CD14-positive monocyte (primary cell): ENCODE measurements at regions not wholly inside any gene's neighbourhood (a gene's known extent, or its start where the extent isn't known, plus 50 kb on each side); places are given as distances from the start of the nearest gene placed in this dataset.

Experiments used
- DNase-seq, 3 donors: peaks; one replicate each; pipeline ENCODE4 v3.0.0-alpha.2; 2011 to 2022
- H2AFZ ChIP-seq: 2 replicates; pipeline ENCODE4 v1.6.0; 2012; ENCODE audit warnings: mild to moderate bottlenecking, low read depth, low read length, inconsistent platforms; ENCODE audit not compliant: insufficient read depth, poor library complexity, severe bottlenecking
- H3K27ac ChIP-seq, 2 donors: 1 replicate in 1 of 2; 2 replicates in 1 of 2; pipeline ENCODE4 v1.5.1; 2012 to 2013; ENCODE audit warnings: low read length in 2 of 2, control low read depth in 1 of 2, inconsistent platforms in 1 of 2, low read depth in 1 of 2, mild to moderate bottlenecking in 1 of 2
- H3K27me3 ChIP-seq, 2 donors: one replicate each; pipeline versions ENCODE4 v1.6.0 to v1.6.1; 2011 to 2013; ENCODE audit warnings: low read length in 2 of 2; ENCODE audit not compliant: control insufficient read depth in 2 of 2, insufficient read depth in 2 of 2
- H3K36me3 ChIP-seq, 2 donors: replicated peaks in 1 of 2; 1 replicate in 1 of 2; 2 replicates in 1 of 2; pipeline versions ENCODE4 v1.5.1 to v1.6.1; 2012 to 2013; ENCODE audit warnings: low read length in 2 of 2, control low read depth in 1 of 2, inconsistent platforms in 1 of 2, mild to moderate bottlenecking in 1 of 2; ENCODE audit not compliant: insufficient read depth in 2 of 2, control insufficient read depth in 1 of 2
- H3K4me1 ChIP-seq, 2 donors: 1 replicate in 1 of 2; 2 replicates in 1 of 2; pipeline versions ENCODE4 v1.5.1 to v1.6.1; 2012 to 2013; ENCODE audit warnings: low read length in 2 of 2, control low read depth in 1 of 2, inconsistent platforms in 1 of 2, mild to moderate bottlenecking in 1 of 2, moderate library complexity in 1 of 2; ENCODE audit not compliant: insufficient read depth in 2 of 2, control insufficient read depth in 1 of 2
- H3K4me2 ChIP-seq: replicated peaks from 2 replicates; pipeline ENCODE3; 2012; ENCODE audit warnings: low read length, moderate library complexity, mild to moderate bottlenecking; ENCODE audit not compliant: poor library complexity, severe bottlenecking; ENCODE audit errors: extremely low read depth
- H3K4me3 ChIP-seq, 3 experiments: fragments of 200-600 bp in 1 of 3; sonication (generic) in 1 of 3; replicated peaks in 1 of 3; 1 replicate in 2 of 3; 2 replicates in 1 of 3; pipeline ENCODE4 v1.5.1; 2011 to 2013; ENCODE audit warnings: low read length in 3 of 3, mild to moderate bottlenecking in 3 of 3, control low read depth in 2 of 3, low read depth in 2 of 3, inconsistent platforms in 1 of 3, moderate library complexity in 1 of 3
- H3K79me2 ChIP-seq: 2 replicates; pipeline ENCODE4 v1.6.0; 2012; ENCODE audit warnings: mild to moderate bottlenecking, control low read depth, inconsistent platforms, low read length, moderate library complexity; ENCODE audit not compliant: insufficient read depth
- H3K9ac ChIP-seq: 2 replicates; pipeline ENCODE4 v1.6.0; 2017; ENCODE audit warnings: low read length, mild to moderate bottlenecking; ENCODE audit not compliant: insufficient read depth, poor library complexity, severe bottlenecking
- H3K9me3 ChIP-seq, 2 donors: replicated peaks in 1 of 2; 1 replicate in 1 of 2; 2 replicates in 1 of 2; pipeline versions ENCODE4 v1.5.1 to v1.6.1; 2012 to 2013; ENCODE audit warnings: low read length in 2 of 2, control low read depth in 1 of 2; ENCODE audit not compliant: control insufficient read depth in 1 of 2, insufficient read depth in 1 of 2
- H4K20me1 ChIP-seq: 2 replicates; pipeline ENCODE4 v1.6.0; 2012; ENCODE audit warnings: mild to moderate bottlenecking, low read length, control low read depth, moderate library complexity; ENCODE audit not compliant: insufficient read depth
- H3K27ac Mint-ChIP-seq, 7 donors: one replicate each; pipeline ENCODE4 v1.8.0; 2020; ENCODE audit warnings: mild to moderate bottlenecking in 7 of 7, mixed read lengths in 7 of 7, moderate library complexity in 6 of 7, inconsistent platforms in 2 of 7
- H3K27me3 Mint-ChIP-seq, 3 donors: one replicate each; pipeline ENCODE4 v1.8.0; 2021 to 2022; ENCODE audit warnings: low read depth in 3 of 3, mild to moderate bottlenecking in 3 of 3, mixed read lengths in 3 of 3, moderate library complexity in 3 of 3, inconsistent platforms in 1 of 3
- H3K36me3 Mint-ChIP-seq, 2 donors: one replicate each; pipeline ENCODE4 v1.8.0; 2020; ENCODE audit warnings: mixed read lengths in 2 of 2, inconsistent platforms in 1 of 2, mild to moderate bottlenecking in 1 of 2
- H3K4me1 Mint-ChIP-seq: one replicate; pipeline ENCODE4 v1.8.0; 2020; ENCODE audit warnings: mild to moderate bottlenecking, mixed read lengths
- H3K4me3 Mint-ChIP-seq, 2 donors: one replicate each; pipeline ENCODE4 v1.8.0; 2020; ENCODE audit warnings: mild to moderate bottlenecking in 2 of 2, mixed read lengths in 2 of 2, moderate library complexity in 1 of 2
- H3K9me3 Mint-ChIP-seq, 7 donors: one replicate each; pipeline ENCODE4 v1.8.0; 2020 to 2022; ENCODE audit warnings: mixed read lengths in 7 of 7, mild to moderate bottlenecking in 6 of 7, moderate library complexity in 6 of 7, inconsistent platforms in 2 of 7
- WGBS: methylation state at CpG from one replicate; pipeline ENCODE4 v1.1.5; 2013; ENCODE audit warnings: missing lambda C conversion rate; ENCODE audit not compliant: insufficient coverage; 5-methylcytosine and 5-hydroxymethylcytosine counted together
- intact Hi-C, 2 donors: fragments of 100-400 bp; cut with micrococcal nuclease; formaldehyde crosslinking; loops; one replicate each; pipeline versions ENCODE4 v1.15.0 to v1.15.1; 2023
- TF ChIP-seq, protein P1 (sequence below): fragments of 200-600 bp; IDR thresholded peaks from one replicate; pipeline ENCODE4 v1.8.0; 2022; ENCODE audit warnings: antibody characterized with exemption, mild to moderate bottlenecking

- no peaks in the 10 kb centered on the region for H3K79me2 ChIP-seq
- WGBS, result 87% methylated on average over 7 of the region's 11 CpGs
- H3K9ac ChIP-seq, result no peak overlapping the region
- no peaks in the 10 kb centered on the region for H3K9me3 ChIP-seq
- Mint-ChIP-seq H3K4me3 (no peak overlapping the region), H3K27me3 (peaks cover 4 to 6% (median 6%) of the 10 kb centered on the region in 3 donors), H3K36me3 (no peaks in the 10 kb centered on the region), H3K9me3 (peaks cover 0 to 1% (median 0%) of the 10 kb centered on the region in 7 donors), H3K4me1 (no peaks in the 10 kb centered on the region), H3K27ac (no peak overlapping the region)
- TF ChIP-seq, protein P1, sequence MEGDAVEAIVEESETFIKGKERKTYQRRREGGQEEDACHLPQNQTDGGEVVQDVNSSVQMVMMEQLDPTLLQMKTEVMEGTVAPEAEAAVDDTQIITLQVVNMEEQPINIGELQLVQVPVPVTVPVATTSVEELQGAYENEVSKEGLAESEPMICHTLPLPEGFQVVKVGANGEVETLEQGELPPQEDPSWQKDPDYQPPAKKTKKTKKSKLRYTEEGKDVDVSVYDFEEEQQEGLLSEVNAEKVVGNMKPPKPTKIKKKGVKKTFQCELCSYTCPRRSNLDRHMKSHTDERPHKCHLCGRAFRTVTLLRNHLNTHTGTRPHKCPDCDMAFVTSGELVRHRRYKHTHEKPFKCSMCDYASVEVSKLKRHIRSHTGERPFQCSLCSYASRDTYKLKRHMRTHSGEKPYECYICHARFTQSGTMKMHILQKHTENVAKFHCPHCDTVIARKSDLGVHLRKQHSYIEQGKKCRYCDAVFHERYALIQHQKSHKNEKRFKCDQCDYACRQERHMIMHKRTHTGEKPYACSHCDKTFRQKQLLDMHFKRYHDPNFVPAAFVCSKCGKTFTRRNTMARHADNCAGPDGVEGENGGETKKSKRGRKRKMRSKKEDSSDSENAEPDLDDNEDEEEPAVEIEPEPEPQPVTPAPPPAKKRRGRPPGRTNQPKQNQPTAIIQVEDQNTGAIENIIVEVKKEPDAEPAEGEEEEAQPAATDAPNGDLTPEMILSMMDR, result no peak
- H3K4me1 ChIP-seq, result no peaks in the 10 kb centered on the region
- H3K27ac ChIP-seq, result no peak overlapping the region
- no peak overlapping the region for H3K4me2 ChIP-seq
- H3K27me3 ChIP-seq, result no peaks in the 10 kb centered on the region
- no peaks in the 10 kb centered on the region for H4K20me1 ChIP-seq
- no peak overlapping the region for H3K4me3 ChIP-seq
- no peaks in the 10 kb centered on the region for H3K36me3 ChIP-seq
- DNase-seq, result no peak
- intact Hi-C loops, result no loop called here
- H2AFZ ChIP-seq, result no peak overlapping the region
Measured at GRCh38 chr16:87096746-87097333, 220.4 kb downstream of the C16orf95 start.

- Mint-ChIP-seq H3K4me3 (no peak overlapping the region), H3K36me3 (no peaks in the 10 kb centered on the region), H3K9me3 (peaks cover 0 to 3% (median 0%) of the 10 kb centered on the region in 7 donors), H3K4me1 (no peaks in the 10 kb centered on the region), H3K27me3 (peaks cover 4 to 6% (median 6%) of the 10 kb centered on the region in 3 donors), H3K27ac (no peak overlapping the region)
- no peaks in the 10 kb centered on the region for H3K4me1 ChIP-seq
- H3K4me3 ChIP-seq, result no peak overlapping the region
- H3K9ac ChIP-seq, result no peak overlapping the region
- H3K27me3 ChIP-seq, result no peaks in the 10 kb centered on the region
- no peak overlapping the region for H3K27ac ChIP-seq
- 96% methylated on average over 5 of the region's 5 CpGs for WGBS
- no peak overlapping the region for H3K4me2 ChIP-seq
- H3K79me2 ChIP-seq, result no peaks in the 10 kb centered on the region
- intact Hi-C loops, result no loop called here
- no peaks in the 10 kb centered on the region for H3K36me3 ChIP-seq
- no peaks in the 10 kb centered on the region for H4K20me1 ChIP-seq
- no peak overlapping the region for H2AFZ ChIP-seq
- TF ChIP-seq, protein P1, result no peak
- no peak for DNase-seq
- H3K9me3 ChIP-seq, result no peaks in the 10 kb centered on the region
Measured at GRCh38 chr16:87098361-87098760, 218.8 kb downstream of the C16orf95 start.
